ENCODE measurements at regions not wholly inside any gene's neighbourhood (a gene's known extent, or its start where the extent isn't known, plus 50 kb on each side); places are given as distances from the start of the nearest gene placed in this dataset.

- ATAC-seq (peak; percentile 90), DNase-seq (peak; percentile 83)
- CTCF ChIA-PET, result interaction anchor here (0.9 to 1.9 kb wide), 7 partner anchors 11 to 194 kb away, joined by 3 to 8 read pairs (median 4); no protein-coding TSS in a partner anchor
- Mint-ChIP-seq H3K27me3 (no peaks in the 10 kb centered on the region), H3K27ac (peak overlapping the region; percentile 72), H3K4me3 (peak overlapping the region; percentile 16), H3K36me3 (ENCODE audit: low read depth) (no peaks in the 10 kb centered on the region), H3K9me3 (peaks cover 5% of the 10 kb centered on the region), H3K4me1 (ENCODE audit: low read depth) (peaks cover 31% of the 10 kb centered on the region)
- intact Hi-C loops (cut with micrococcal nuclease), result loop anchor here (5.0 kb wide), 1 partner anchor 59 kb away; no protein-coding TSS in a partner anchor
- TF ChIP-seq CTCF (IDR thresholded peaks at IDR 0.05), result no peak
- POLR2A ChIA-PET, result interaction anchor here (0.6 to 0.9 kb wide), 2 partner anchors 12 to 26 kb away, joined by 3 read pairs; no protein-coding TSS in a partner anchor
These were observed 210.2 kb downstream of the TMEM200A start for GRCh38 chr6:130575971-130576370.

GRCh38 chr6:130577178-130577919 is 211.5 kb downstream of the TMEM200A start:
- peaks cover 31% of the 10 kb centered on the region for H3K4me1 Mint-ChIP-seq (ENCODE audit: low read depth)
- H3K27me3 Mint-ChIP-seq, result no peaks in the 10 kb centered on the region
- peak overlapping the region; percentile 47 for H3K27ac Mint-ChIP-seq
- no peaks in the 10 kb centered on the region for H3K36me3 Mint-ChIP-seq (ENCODE audit: low read depth)
- H3K4me3 Mint-ChIP-seq, result no peak overlapping the region
- intact Hi-C loops (cut with micrococcal nuclease), result loop anchor here (5.0 kb wide), 1 partner anchor 60 kb away; no protein-coding TSS in a partner anchor
- H3K9me3 Mint-ChIP-seq, result peaks cover 2% of the 10 kb centered on the region
- TF ChIP-seq CTCF (IDR thresholded peaks at IDR 0.05), result no peak
- CTCF ChIA-PET, result no interaction called here
- DNase-seq (peak; percentile 5), ATAC-seq (no peak)
- POLR2A ChIA-PET, result no interaction called here

GRCh38 chr6:130578713-130579112 is 212.9 kb downstream of the TMEM200A start:
- Mint-ChIP-seq H3K4me3 (no peak overlapping the region), H3K27me3 (no peaks in the 10 kb centered on the region), H3K4me1 (ENCODE audit: low read depth) (peaks cover 31% of the 10 kb centered on the region), H3K9me3 (peaks cover 2% of the 10 kb centered on the region), H3K27ac (no peak overlapping the region), H3K36me3 (ENCODE audit: low read depth) (no peaks in the 10 kb centered on the region)
- ChIA-PET POLR2A (interaction anchor here (0.6 kb wide), 1 partner anchor 918 kb away, joined by 3 read pairs; no protein-coding TSS in a partner anchor), CTCF (no interaction called here)
- intact Hi-C loops (cut with micrococcal nuclease), result loop anchor here (5.0 kb wide), 1 partner anchor 61 kb away; no protein-coding TSS in a partner anchor
- ATAC-seq, result no peak
- TF ChIP-seq CTCF (IDR thresholded peaks at IDR 0.05), result no peak
- no peak for DNase-seq

- H3K4me3 Mint-ChIP-seq, result no peak overlapping the region
- DNase-seq (no peak), ATAC-seq (no peak)
- H3K4me1 Mint-ChIP-seq (ENCODE audit: low read depth), result peaks cover 3% of the 10 kb centered on the region
- intact Hi-C loops (cut with micrococcal nuclease), result no loop called here
- CTCF ChIA-PET, result no interaction called here
- H3K36me3 Mint-ChIP-seq (ENCODE audit: low read depth), result no peaks in the 10 kb centered on the region
- no peak overlapping the region for H3K27ac Mint-ChIP-seq
- H3K9me3 Mint-ChIP-seq, result peaks cover 2% of the 10 kb centered on the region
- no peaks in the 10 kb centered on the region for H3K27me3 Mint-ChIP-seq
- no peak for TF ChIP-seq CTCF (IDR thresholded peaks at IDR 0.05)
- POLR2A ChIA-PET, result no interaction called here
These were observed 217.5 kb downstream of the TMEM200A start for GRCh38 chr6:130583268-130583667.

- DNase-seq, result no peak
- Mint-ChIP-seq H3K4me1 (ENCODE audit: low read depth) (peaks cover 3% of the 10 kb centered on the region), H3K36me3 (ENCODE audit: low read depth) (no peaks in the 10 kb centered on the region), H3K27ac (no peak overlapping the region), H3K4me3 (no peak overlapping the region), H3K27me3 (no peaks in the 10 kb centered on the region), H3K9me3 (no peaks in the 10 kb centered on the region)
- ChIA-PET POLR2A (no interaction called here), CTCF (interaction anchor here (1.0 kb wide), 1 partner anchor 303 kb away, joined by 3 read pairs; no protein-coding TSS in a partner anchor)
- intact Hi-C loops (cut with micrococcal nuclease), result no loop called here
- no peak for TF ChIP-seq CTCF (IDR thresholded peaks at IDR 0.05)
- ATAC-seq, result peak; percentile 20
These were observed 219.8 kb downstream of the TMEM200A start for GRCh38 chr6:130585587-130585986.

Measured in activated CD8-positive, alpha-beta T cell treated with anti-CD3 and anti-CD28 coated beads for 36 hours (primary cell).